BJ (cell line): ENCODE measurements at regions not wholly inside any gene's neighbourhood (a gene's known extent, or its start where the extent isn't known, plus 50 kb on each side); places are given as distances from the start of the nearest gene placed in this dataset.

Experiments
- CTCF ChIA-PET: fragments of 350-600 bp; formaldehyde crosslinking; extraction: SDS; loops from one replicate; lab custom pipeline; 2021; ENCODE audit warnings: antibody characterized with exemption, inconsistent platforms; lab: Yijun Ruan, JAX
- POLR2A ChIA-PET: fragments of 300-600 bp; sonication (Branson Sonifier 250); formaldehyde crosslinking; extraction: SDS; loops from one replicate; lab custom pipeline; 2021; ENCODE audit warnings: antibody characterized with exemption; lab: Charles Lee
- DNase-seq: peaks from one replicate; pipeline ENCODE4 v3.0.0-alpha.2; 2011; ENCODE audit warnings: low read depth
- H3K27me3 ChIP-seq: 2 replicates; pipeline ENCODE4 v1.6.0; 2011; ENCODE audit warnings: low read length; ENCODE audit not compliant: control insufficient read depth, insufficient read depth
- H3K36me3 ChIP-seq: 2 replicates; pipeline ENCODE4 v1.5.1; 2011; ENCODE audit warnings: low read length; ENCODE audit not compliant: control insufficient read depth, insufficient read depth
- H3K4me3 ChIP-seq: 2 replicates; pipeline ENCODE4 v1.5.1; 2011; ENCODE audit warnings: low read depth, mild to moderate bottlenecking, control low read depth, low read length
- CTCF ChIP-seq: IDR thresholded peaks from 2 replicates; pipeline ENCODE4 v1.5.1; 2011; ENCODE audit warnings: low read depth, mild to moderate bottlenecking, control low read depth, inconsistent platforms, low read length, moderate library complexity; ENCODE audit not compliant: insufficient read depth

GRCh38 chr1:218852527-218852926, 321.2 kb upstream of the LYPLAL1 start:
- Histone ChIP-seq H3K36me3 (no peaks in the 10 kb centered on the region), H3K4me3 (no peak overlapping the region), H3K27me3 (no peaks in the 10 kb centered on the region)
- no peak for DNase-seq
- ChIA-PET POLR2A (no interaction called here), CTCF (no interaction called here)
- no peak for TF ChIP-seq CTCF

GRCh38 chr1:218863987-218864386, 309.7 kb upstream of the LYPLAL1 start:
- DNase-seq = no peak
- H3K4me3 ChIP-seq = no peak overlapping the region
- TF ChIP-seq CTCF = no peak
- H3K27me3 ChIP-seq = no peaks in the 10 kb centered on the region
- H3K36me3 ChIP-seq = no peaks in the 10 kb centered on the region
- ChIA-PET POLR2A (no interaction called here), CTCF (no interaction called here)

GRCh38 chr1:218865591-218865990, 308.1 kb upstream of the LYPLAL1 start:
- Histone ChIP-seq H3K4me3 (no peak overlapping the region), H3K36me3 (no peaks in the 10 kb centered on the region), H3K27me3 (no peaks in the 10 kb centered on the region)
- ChIA-PET POLR2A (no interaction called here), CTCF (no interaction called here)
- DNase-seq = no peak
- TF ChIP-seq CTCF = no peak

- POLR2A ChIA-PET = no interaction called here
- no peaks in the 10 kb centered on the region for H3K36me3 ChIP-seq
- no peak for DNase-seq
- TF ChIP-seq CTCF = no peak
- no peak overlapping the region for H3K4me3 ChIP-seq
- CTCF ChIA-PET = no interaction called here
- no peaks in the 10 kb centered on the region for H3K27me3 ChIP-seq
These were observed 307.2 kb upstream of the LYPLAL1 start for GRCh38 chr1:218866507-218866906.

- DNase-seq = no peak
- no peak for TF ChIP-seq CTCF
- Histone ChIP-seq H3K27me3 (no peaks in the 10 kb centered on the region), H3K36me3 (no peaks in the 10 kb centered on the region), H3K4me3 (no peak overlapping the region)
- ChIA-PET CTCF (no interaction called here), POLR2A (no interaction called here)
These were observed 306.6 kb upstream of the LYPLAL1 start for GRCh38 chr1:218867066-218867465.
